ENCODE measurements at regions not wholly inside any gene's neighbourhood (a gene's known extent, or its start where the extent isn't known, plus 50 kb on each side); places are given as distances from the start of the nearest gene placed in this dataset.

- H3K4me3 ChIP-seq (ENCODE audit: low read depth, low read length), result no peak overlapping the region
- DNase-seq (ENCODE audit: low read depth), result no peak
- TF ChIP-seq CTCF (IDR thresholded peaks at IDR 0.05; ENCODE audit: low read depth, low read length), result no peak
- TF ChIP-seq MYC (IDR thresholded peaks at IDR 0.05; ENCODE audit: low read depth, low read length), result no peak
- TF ChIP-seq POLR2A (IDR thresholded peaks at IDR 0.05; ENCODE audit: extremely low read depth, insufficient read length), result no peak
- no peak for TF ChIP-seq MAX (IDR thresholded peaks at IDR 0.05; ENCODE audit: low read depth, low read length)
Measured at GRCh38 chr18:68441241-68441640, 273.7 kb downstream of the TMX3 start.

- no peak for TF ChIP-seq MYC (IDR thresholded peaks at IDR 0.05; ENCODE audit: low read depth, low read length)
- no peak for TF ChIP-seq POLR2A (IDR thresholded peaks at IDR 0.05; ENCODE audit: extremely low read depth, insufficient read length)
- no peak for TF ChIP-seq MAX (IDR thresholded peaks at IDR 0.05; ENCODE audit: low read depth, low read length)
- TF ChIP-seq CTCF (IDR thresholded peaks at IDR 0.05; ENCODE audit: low read depth, low read length), result no peak
- DNase-seq (ENCODE audit: low read depth), result no peak
- H3K4me3 ChIP-seq (ENCODE audit: low read depth, low read length), result no peak overlapping the region
Measured at GRCh38 chr18:68440433-68440832, 274.5 kb downstream of the TMX3 start.

- TF ChIP-seq CTCF (IDR thresholded peaks at IDR 0.05; ENCODE audit: low read depth, low read length) (no peak), MYC (IDR thresholded peaks at IDR 0.05; ENCODE audit: low read depth, low read length) (no peak), MAX (IDR thresholded peaks at IDR 0.05; ENCODE audit: low read depth, low read length) (no peak), POLR2A (IDR thresholded peaks at IDR 0.05; ENCODE audit: extremely low read depth, insufficient read length) (no peak)
- no peak for DNase-seq (ENCODE audit: low read depth)
- no peak overlapping the region for H3K4me3 ChIP-seq (ENCODE audit: low read depth, low read length)
Measured at GRCh38 chr18:68439642-68440041, 275.3 kb downstream of the TMX3 start.

- TF ChIP-seq CTCF (IDR thresholded peaks at IDR 0.05; ENCODE audit: low read depth, low read length) (no peak), MAX (IDR thresholded peaks at IDR 0.05; ENCODE audit: low read depth, low read length) (no peak), POLR2A (IDR thresholded peaks at IDR 0.05; ENCODE audit: extremely low read depth, insufficient read length) (no peak), MYC (IDR thresholded peaks at IDR 0.05; ENCODE audit: low read depth, low read length) (no peak)
- no peak overlapping the region for H3K4me3 ChIP-seq (ENCODE audit: low read depth, low read length)
- no peak for DNase-seq (ENCODE audit: low read depth)
Measured at GRCh38 chr18:68438983-68439382, 275.9 kb downstream of the TMX3 start.

GRCh38 chr18:68438536-68438935 is 276.4 kb downstream of the TMX3 start:
- TF ChIP-seq POLR2A (IDR thresholded peaks at IDR 0.05; ENCODE audit: extremely low read depth, insufficient read length) (no peak), MYC (IDR thresholded peaks at IDR 0.05; ENCODE audit: low read depth, low read length) (no peak), MAX (IDR thresholded peaks at IDR 0.05; ENCODE audit: low read depth, low read length) (no peak), CTCF (IDR thresholded peaks at IDR 0.05; ENCODE audit: low read depth, low read length) (no peak)
- no peak for DNase-seq (ENCODE audit: low read depth)
- H3K4me3 ChIP-seq (ENCODE audit: low read depth, low read length), result no peak overlapping the region

GRCh38 chr18:68436485-68436884 is 278.4 kb downstream of the TMX3 start:
- H3K4me3 ChIP-seq (ENCODE audit: low read depth, low read length), result no peak overlapping the region
- no peak for TF ChIP-seq CTCF (IDR thresholded peaks at IDR 0.05; ENCODE audit: low read depth, low read length)
- no peak for TF ChIP-seq MYC (IDR thresholded peaks at IDR 0.05; ENCODE audit: low read depth, low read length)
- no peak for TF ChIP-seq MAX (IDR thresholded peaks at IDR 0.05; ENCODE audit: low read depth, low read length)
- no peak for TF ChIP-seq POLR2A (IDR thresholded peaks at IDR 0.05; ENCODE audit: extremely low read depth, insufficient read length)
- DNase-seq (ENCODE audit: low read depth), result peak; percentile 8
